HG03457 (cell line): ENCODE measurements at regions not wholly inside any gene's neighbourhood (a gene's known extent, or its start where the extent isn't known, plus 50 kb on each side); places are given as distances from the start of the nearest gene placed in this dataset.
"Not testable (repeated sequence)": the region's sequence is repeated elsewhere in the genome, so short reads cannot be mapped to it uniquely, and the experiment has no call there.

Source experiments
- ATAC-seq: cut with Tn5 transposase; IDR thresholded peaks from one replicate; pipeline ENCODE4 v1.9.1; 2021; ENCODE audit warnings: moderate number of reproducible peaks; ENCODE audit not compliant: unreplicated experiment

GRCh38 chr16:88329726-88330700 is 52.7 kb upstream of the ZNF469 start:
- no peak for ATAC-seq

- no peak for ATAC-seq
These were observed 51.5 kb upstream of the ZNF469 start for GRCh38 chr16:88330971-88331890.

- no peak for ATAC-seq
These were observed 50.5 kb upstream of the ZNF469 start for GRCh38 chr16:88331989-88332920.

GRCh38 chr16:88332921-88333825 is 49.6 kb upstream of the ZNF469 start:
- not testable (repeated sequence) for ATAC-seq
